Kidney (tissue), 13 donors: ENCODE measurements at regions not wholly inside any gene's neighbourhood (a gene's known extent, or its start where the extent isn't known, plus 50 kb on each side); places are given as distances from the start of the nearest gene placed in this dataset.

Experiments used
- DNase-seq, 5 donors: peaks; one replicate each; pipeline ENCODE4 v3.0.0-alpha.2; 2013 to 2020
- FAIRE-seq: peaks from 2 replicates; lab custom pipeline; 2012; peaks lifted over from hg19 to GRCh38; lab: Jason Lieb, UNC
- H3K27ac ChIP-seq, 2 donors: one replicate each; pipeline ENCODE4 v1.7.0; 2013; ENCODE audit warnings: low read depth in 2 of 2, low read length in 2 of 2, inconsistent platforms in 1 of 2
- H3K27me3 ChIP-seq: one replicate; pipeline ENCODE4 v1.7.1; 2013; ENCODE audit warnings: low read length, inconsistent platforms; ENCODE audit not compliant: control insufficient read depth, insufficient read depth
- H3K36me3 ChIP-seq, 3 donors: one replicate each; pipeline versions ENCODE4 v1.7.0 to v1.7.1; 2013; ENCODE audit warnings: low read length in 3 of 3, control low read depth in 1 of 3, inconsistent platforms in 1 of 3; ENCODE audit not compliant: insufficient read depth in 3 of 3, control insufficient read depth in 2 of 3
- H3K4me1 ChIP-seq, 3 donors: one replicate each; pipeline versions ENCODE4 v1.7.0 to v1.7.1; 2013; ENCODE audit warnings: low read length in 3 of 3, inconsistent platforms in 1 of 3, low read depth in 1 of 3; ENCODE audit not compliant: control insufficient read depth in 2 of 3, insufficient read depth in 2 of 3
- H3K4me3 ChIP-seq, 3 donors: one replicate each; pipeline versions ENCODE4 v1.7.0 to v1.8.1; 2013; ENCODE audit warnings: low read length in 3 of 3, control low read depth in 1 of 3, inconsistent platforms in 1 of 3
- H3K9ac ChIP-seq, 3 donors: one replicate each; pipeline versions ENCODE4 v1.7.0 to v1.7.1; 2013; ENCODE audit warnings: low read length in 3 of 3, control low read depth in 1 of 3, inconsistent platforms in 1 of 3
- H3K9me3 ChIP-seq, 3 donors: one replicate each; pipeline versions ENCODE4 v1.7.0 to v1.7.1; 2013; ENCODE audit warnings: low read length in 3 of 3, control low read depth in 1 of 3, inconsistent platforms in 1 of 3; ENCODE audit not compliant: control insufficient read depth in 2 of 3, insufficient read depth in 1 of 3
- intact Hi-C: fragments of 100-400 bp; cut with DNase I; formaldehyde crosslinking; loops from one replicate; pipeline ENCODE4 v1.11.1; 2022
- TF ChIP-seq, protein P1 (sequence below): IDR thresholded peaks from 3 replicates; pipeline ENCODE4 v1.5.1; 2012; ENCODE audit warnings: mild to moderate bottlenecking, moderate library complexity, borderline replicate concordance; ENCODE audit not compliant: insufficient read depth; ENCODE audit errors: extremely low read depth
- donor health status: control.
- donor health status: control.
- donor health status: control.
- donor health status: control.
- donor health status: control.
- donor health status: DM: yes; HTN: yes; CAD: no.
- donor health status: Normal renal cell carcinoma (clear cell type).

DNA sequence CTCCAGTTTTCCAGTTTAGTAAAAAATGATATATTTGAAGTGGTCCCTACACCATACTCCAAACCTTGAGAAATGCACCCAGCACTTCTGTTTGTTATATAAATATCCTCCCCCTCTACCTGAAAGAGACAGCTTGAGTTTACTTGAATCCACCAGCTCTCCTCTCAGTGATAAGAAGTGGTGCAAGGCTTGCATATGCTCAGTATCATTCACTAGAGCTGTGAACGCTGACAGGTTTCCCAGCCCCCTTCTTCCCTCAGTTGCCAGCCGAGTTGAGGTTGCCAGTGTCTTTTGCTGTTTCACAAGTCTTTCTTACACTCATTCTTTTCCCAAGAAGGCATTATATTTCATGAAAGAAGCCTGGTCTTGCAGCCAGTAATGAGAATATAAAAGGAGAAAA is 880.0 kb downstream of the LRRTM4 start:
- H3K36me3 ChIP-seq: no peaks in the 10 kb centered on the region
- no peak for DNase-seq
- TF ChIP-seq, protein P1, sequence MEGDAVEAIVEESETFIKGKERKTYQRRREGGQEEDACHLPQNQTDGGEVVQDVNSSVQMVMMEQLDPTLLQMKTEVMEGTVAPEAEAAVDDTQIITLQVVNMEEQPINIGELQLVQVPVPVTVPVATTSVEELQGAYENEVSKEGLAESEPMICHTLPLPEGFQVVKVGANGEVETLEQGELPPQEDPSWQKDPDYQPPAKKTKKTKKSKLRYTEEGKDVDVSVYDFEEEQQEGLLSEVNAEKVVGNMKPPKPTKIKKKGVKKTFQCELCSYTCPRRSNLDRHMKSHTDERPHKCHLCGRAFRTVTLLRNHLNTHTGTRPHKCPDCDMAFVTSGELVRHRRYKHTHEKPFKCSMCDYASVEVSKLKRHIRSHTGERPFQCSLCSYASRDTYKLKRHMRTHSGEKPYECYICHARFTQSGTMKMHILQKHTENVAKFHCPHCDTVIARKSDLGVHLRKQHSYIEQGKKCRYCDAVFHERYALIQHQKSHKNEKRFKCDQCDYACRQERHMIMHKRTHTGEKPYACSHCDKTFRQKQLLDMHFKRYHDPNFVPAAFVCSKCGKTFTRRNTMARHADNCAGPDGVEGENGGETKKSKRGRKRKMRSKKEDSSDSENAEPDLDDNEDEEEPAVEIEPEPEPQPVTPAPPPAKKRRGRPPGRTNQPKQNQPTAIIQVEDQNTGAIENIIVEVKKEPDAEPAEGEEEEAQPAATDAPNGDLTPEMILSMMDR: no peak
- no peak for FAIRE-seq
- intact Hi-C loops: no loop called here
- no peak overlapping the region for H3K4me3 ChIP-seq
- H3K4me1 ChIP-seq: no peaks in the 10 kb centered on the region
- H3K9me3 ChIP-seq: no peaks in the 10 kb centered on the region
- H3K27ac ChIP-seq: no peak overlapping the region
- no peaks in the 10 kb centered on the region for H3K27me3 ChIP-seq
- H3K9ac ChIP-seq: no peak overlapping the region

DNA sequence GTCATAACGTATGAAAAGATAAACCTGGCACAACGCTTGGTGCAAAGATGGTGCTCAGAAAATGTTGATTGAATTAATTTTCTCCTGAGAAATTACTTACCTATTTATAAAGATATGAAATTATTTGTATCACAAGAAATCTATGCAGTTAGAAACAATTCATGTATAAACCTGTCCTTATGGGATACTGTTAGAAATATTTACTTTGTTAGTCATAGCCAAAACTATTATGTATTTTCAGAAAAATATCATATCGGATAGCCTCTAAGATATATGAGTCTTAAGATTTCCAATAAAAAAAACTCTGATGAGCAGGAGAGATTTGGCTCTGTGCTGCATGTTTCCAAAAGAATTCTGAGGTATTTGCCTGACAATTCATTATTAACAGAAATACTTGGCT is 880.7 kb downstream of the LRRTM4 start:
- intact Hi-C loops: no loop called here
- H3K27me3 ChIP-seq: no peaks in the 10 kb centered on the region

DNA sequence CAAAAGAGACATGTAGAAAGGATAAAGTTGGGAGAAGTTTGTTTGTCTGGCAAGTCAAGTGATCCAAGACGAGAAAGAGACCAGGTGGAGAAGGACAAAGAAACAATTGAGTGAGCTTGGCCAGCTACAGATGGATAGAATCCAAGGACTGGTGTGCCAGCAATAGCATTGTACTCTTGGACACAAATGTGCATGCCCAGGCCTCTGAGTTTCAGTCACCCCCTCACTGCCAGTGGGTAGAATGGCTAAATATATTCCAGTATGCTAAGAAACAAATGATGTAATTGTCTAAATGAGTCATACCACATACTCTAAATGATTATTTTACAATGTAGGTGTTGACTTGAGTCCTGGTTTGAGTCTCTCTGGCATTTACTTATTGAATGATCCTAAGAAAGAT is 881.3 kb downstream of the LRRTM4 start:
- Histone ChIP-seq H3K9me3 (no peaks in the 10 kb centered on the region), H3K4me3 (no peak overlapping the region), H3K36me3 (no peaks in the 10 kb centered on the region), H3K4me1 (no peaks in the 10 kb centered on the region), H3K27ac (no peak overlapping the region), H3K27me3 (no peaks in the 10 kb centered on the region), H3K9ac (no peak overlapping the region)
- DNase-seq: no peak
- TF ChIP-seq, protein P1: no peak
- intact Hi-C loops: no loop called here
- no peak for FAIRE-seq

More for the DNA sequence above, 880.7 kb downstream of the LRRTM4 start:
- Histone ChIP-seq H3K4me3 (no peak overlapping the region), H3K9ac (no peak overlapping the region), H3K27ac (no peak overlapping the region), H3K4me1 (no peaks in the 10 kb centered on the region), H3K9me3 (no peaks in the 10 kb centered on the region), H3K36me3 (no peaks in the 10 kb centered on the region)
- TF ChIP-seq, protein P1: no peak
- FAIRE-seq: no peak
- no peak for DNase-seq

DNA sequence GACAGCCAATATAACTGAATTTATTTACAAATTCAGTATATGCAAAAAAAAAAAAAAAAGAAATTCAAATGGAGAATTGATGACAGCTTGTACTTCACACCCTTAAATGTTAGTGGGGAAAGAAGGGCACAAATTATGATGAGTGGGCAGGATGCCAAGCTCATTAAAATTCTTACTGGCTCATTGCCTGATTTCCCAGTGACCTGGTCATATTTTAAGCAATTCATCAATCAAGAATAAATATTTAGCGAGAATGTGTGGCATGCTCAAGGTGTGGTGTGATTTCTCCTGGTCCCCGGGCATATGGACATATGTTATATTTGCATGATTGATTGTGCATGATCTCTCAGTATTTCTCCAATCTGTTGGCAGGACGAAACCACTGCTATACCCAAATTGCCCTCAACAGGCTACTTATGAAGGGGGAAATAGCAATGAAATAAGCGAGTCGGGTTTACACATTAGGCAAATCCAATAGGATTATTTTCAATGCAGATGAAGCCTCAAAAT is 883.0 kb downstream of the LRRTM4 start:
- no peak for DNase-seq
- intact Hi-C loops: no loop called here
- Histone ChIP-seq H3K27ac (no peak overlapping the region), H3K4me1 (no peaks in the 10 kb centered on the region), H3K27me3 (no peaks in the 10 kb centered on the region), H3K4me3 (no peak overlapping the region), H3K9ac (no peak overlapping the region), H3K9me3 (no peaks in the 10 kb centered on the region), H3K36me3 (no peaks in the 10 kb centered on the region)
- FAIRE-seq: no peak
- TF ChIP-seq, protein P1: no peak
